LHCN-M2 (cell line): ENCODE measurements at regions not wholly inside any gene's neighbourhood (a gene's known extent, or its start where the extent isn't known, plus 50 kb on each side); places are given as distances from the start of the nearest gene placed in this dataset.
A peak's percentile ranks its signal among the peaks of the same experiment; 100 is the strongest.
"Not testable (repeated sequence)": the region's sequence is repeated elsewhere in the genome, so short reads cannot be mapped to it uniquely, and the experiment has no call there.

Source experiments
- DNase-seq: peaks from one replicate; pipeline ENCODE4 v3.0.0-alpha.2; 2012; ENCODE audit warnings: low read depth

GRCh38 chr17:15802917-15803316 is 70.8 kb downstream of the TBC1D26 start:
- not testable (repeated sequence) for DNase-seq

GRCh38 chr17:15806825-15807224 is 74.7 kb downstream of the TBC1D26 start:
- not testable (repeated sequence) for DNase-seq

- DNase-seq, result not testable (repeated sequence)
Measured at GRCh38 chr17:15813388-15813787, 81.3 kb downstream of the TBC1D26 start.

- DNase-seq, result not testable (repeated sequence)
Measured at GRCh38 chr17:15814003-15814402, 81.9 kb downstream of the TBC1D26 start.

GRCh38 chr17:15817861-15818260 is 85.8 kb downstream of the TBC1D26 start:
- DNase-seq, result not testable (repeated sequence)

GRCh38 chr17:15822280-15822679 is 90.2 kb downstream of the TBC1D26 start:
- not testable (repeated sequence) for DNase-seq

GRCh38 chr17:15828727-15829314 is 96.7 kb downstream of the TBC1D26 start:
- DNase-seq, result peak; percentile 58

DNA sequence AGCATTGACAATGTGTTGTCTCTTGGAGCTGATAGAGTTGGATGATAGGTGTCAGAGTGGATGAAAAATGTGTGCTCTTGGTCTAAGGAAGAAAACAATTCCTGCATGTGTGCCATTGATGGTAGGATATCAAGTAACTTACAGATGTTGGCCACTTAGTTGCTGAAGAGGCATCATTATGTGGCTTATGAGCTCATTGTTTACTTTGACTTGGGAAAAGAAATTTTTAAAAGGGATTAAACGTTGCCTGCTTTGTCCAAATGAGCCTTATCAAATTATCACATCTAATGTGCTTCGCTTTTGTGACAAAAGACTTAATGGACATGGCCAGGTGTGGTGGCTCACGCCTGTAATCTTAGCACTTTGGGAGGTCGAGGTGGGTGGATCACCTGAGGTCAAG is 98.1 kb downstream of the TBC1D26 start:
- DNase-seq, result not testable (repeated sequence)

- DNase-seq, result peak; percentile 87
Measured at GRCh38 chr17:15831182-15831581, 99.1 kb downstream of the TBC1D26 start.

GRCh38 chr17:15832921-15833480 is 100.9 kb downstream of the TBC1D26 start:
- DNase-seq, result not testable (repeated sequence)

GRCh38 chr17:15833890-15834289 is 101.8 kb downstream of the TBC1D26 start:
- not testable (repeated sequence) for DNase-seq

GRCh38 chr17:15835481-15835880 is 103.4 kb downstream of the TBC1D26 start:
- DNase-seq, result not testable (repeated sequence)

DNA sequence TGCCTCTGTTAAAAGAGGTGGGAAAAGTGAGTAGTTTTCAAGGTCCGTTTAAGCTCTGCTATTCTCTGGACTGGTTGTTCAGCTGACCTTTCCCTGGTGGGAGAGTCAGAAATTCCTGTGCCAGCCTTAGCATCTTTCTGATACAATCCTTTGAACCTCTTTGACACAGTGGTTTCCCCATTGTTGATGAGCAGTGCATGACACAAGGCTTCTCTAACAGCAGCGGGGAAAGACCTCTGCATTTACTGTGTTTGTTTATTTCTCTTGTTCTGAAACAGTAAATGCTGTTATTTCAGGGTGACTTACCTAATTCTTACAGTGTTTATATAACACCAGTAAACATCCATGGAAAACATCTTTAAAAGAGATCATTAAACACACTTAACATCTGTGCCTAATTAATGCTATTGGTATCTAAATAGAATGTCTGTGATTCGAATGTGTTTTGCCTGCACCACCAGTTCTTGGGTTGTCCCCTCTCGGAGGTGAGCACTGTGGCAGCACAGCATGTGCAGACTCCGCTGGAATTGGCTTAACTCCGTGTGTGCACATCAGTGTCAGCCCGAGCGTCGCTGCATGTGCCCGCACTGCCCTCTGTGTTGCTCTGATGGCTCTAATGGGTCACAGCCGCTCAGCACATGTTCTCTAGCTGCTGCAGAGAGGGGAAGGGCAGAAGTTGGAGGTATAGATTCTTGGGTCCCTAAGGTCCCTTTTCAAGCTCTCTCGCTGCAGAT is 104.3 kb downstream of the TBC1D26 start:
- not testable (repeated sequence) for DNase-seq

GRCh38 chr17:15836991-15837390 is 104.9 kb downstream of the TBC1D26 start:
- DNase-seq, result not testable (repeated sequence)

GRCh38 chr17:15847447-15848229 is 97.3 kb upstream of the ADORA2B start:
- peak; percentile 80 for DNase-seq

DNA sequence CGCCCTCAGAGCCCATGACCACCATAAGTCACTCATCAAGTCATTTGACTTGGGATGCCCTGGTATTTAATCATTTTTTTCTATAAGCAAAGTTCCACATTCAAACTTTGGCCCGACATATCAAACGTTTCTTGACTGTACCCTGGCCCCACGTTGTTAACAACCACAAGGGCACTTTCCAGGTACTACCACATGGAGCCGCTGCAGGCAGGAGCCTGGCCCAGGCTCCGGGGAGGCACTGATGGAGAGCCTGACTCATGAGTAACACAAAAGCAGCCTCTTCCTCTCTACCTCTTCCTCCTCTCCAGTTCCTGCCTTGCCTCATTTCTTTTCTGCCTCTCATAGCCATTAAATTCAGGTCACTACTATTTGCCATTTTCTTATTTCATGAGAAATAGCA is 95.9 kb upstream of the ADORA2B start:
- DNase-seq, result not testable (repeated sequence)

DNA sequence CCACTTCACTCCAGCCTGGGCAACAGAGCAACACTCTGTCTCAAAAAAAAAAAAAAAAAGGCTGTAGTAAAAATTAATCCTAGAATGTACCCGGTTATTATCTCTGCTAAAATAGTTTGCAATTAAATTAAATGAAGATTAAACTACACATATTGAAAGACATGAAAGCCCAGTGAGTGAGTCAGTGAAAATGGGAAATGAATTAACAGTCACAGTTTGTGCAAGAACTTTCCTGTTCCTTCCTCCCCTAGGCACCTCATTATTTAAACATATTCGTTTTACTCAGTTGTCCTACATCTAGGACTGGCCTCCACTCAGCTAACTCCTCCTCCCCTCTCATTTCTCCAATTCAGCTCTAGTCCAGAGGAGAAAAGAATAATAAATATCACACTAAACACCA is 94.9 kb upstream of the ADORA2B start:
- not testable (repeated sequence) for DNase-seq

DNA sequence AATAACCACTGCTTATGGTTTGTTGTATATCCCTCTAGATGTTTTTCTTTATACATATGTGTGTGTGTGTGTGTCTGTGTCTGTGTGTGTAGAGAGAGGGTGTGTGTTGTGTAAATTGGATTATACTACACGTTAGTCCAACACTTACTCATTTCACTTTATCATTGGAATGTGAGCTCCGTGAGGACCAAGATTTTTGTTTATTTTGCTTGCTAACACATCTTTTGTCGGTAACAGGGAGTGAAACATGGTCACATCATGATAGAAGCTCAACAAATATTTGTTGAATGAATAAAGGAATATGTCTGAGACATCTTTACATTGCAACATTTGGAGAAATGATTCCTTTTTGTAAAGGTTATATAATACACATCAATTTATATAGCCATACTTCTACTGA is 94.2 kb upstream of the ADORA2B start:
- peak; percentile 18 for DNase-seq

DNA sequence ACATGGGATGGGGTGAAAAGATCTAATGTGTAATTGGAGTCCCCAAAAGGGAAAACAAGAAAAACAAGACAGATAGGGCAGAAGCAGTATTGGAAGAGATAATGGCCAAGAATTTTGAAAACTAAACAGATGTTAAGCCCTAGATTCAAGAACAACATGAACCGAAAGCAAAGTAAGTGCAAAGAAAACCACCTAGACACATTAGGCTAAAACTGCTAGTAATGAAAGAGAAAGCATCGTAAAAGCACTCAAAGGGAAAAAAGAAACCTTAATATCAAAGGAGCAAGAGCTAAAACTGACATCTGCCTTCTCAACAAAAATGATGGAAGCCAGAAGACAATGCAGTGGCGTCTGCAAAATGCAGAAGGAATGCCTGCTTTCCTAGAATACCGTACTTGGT is 92.1 kb upstream of the ADORA2B start:
- DNase-seq, result not testable (repeated sequence)

DNA sequence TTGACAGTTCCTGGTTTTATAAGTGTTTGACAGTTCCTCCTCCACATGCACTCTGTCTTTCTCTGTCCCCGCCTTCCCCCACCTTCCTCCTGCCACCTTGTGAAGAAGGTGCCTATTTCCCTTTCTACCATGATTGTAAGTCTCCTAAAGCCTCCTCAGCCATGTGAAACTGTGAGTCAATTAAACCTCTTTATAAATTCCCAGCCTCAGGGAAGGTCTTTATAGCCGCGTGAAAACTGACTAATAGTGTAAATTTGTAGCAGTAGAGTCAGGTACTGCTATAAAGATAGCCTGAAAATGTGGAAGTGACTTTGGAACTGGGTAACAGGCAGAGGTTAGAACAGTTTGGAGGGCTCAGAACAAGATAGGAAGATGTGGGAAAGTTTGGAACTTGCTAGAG is 88.7 kb upstream of the ADORA2B start:
- not testable (repeated sequence) for DNase-seq

DNA sequence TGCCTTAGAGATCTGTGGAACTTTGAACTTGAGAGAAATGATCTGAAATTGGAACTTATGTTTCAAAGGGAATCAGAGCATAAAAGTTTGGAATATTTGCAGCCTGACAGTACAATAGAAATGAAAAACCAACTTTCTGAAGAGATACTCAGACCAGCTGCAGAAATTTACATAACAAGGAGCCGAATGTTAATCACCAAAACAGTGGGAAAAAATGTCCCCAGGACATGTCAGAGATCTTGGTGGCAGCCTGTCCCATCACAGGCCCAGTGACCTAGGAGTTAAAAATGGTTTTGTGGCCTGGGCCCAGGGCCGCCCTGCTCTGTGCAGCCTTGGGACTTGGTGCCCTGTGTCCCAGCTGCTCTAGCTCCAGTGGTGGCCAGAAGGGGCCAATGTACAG is 88.2 kb upstream of the ADORA2B start:
- DNase-seq, result not testable (repeated sequence)

- DNase-seq, result not testable (repeated sequence)
Measured at GRCh38 chr17:15858082-15858481, 86.8 kb upstream of the ADORA2B start.
